GM12878 (cell line): ENCODE measurements at regions not wholly inside any gene's neighbourhood (a gene's known extent, or its start where the extent isn't known, plus 50 kb on each side); places are given as distances from the start of the nearest gene placed in this dataset.

ENCODE experiments used
- ATAC-seq: fragments of 200-7000 bp; cut with Tn5 transposase; 3 replicates; pipeline ENCODE4 v1.9.1; 2020; ENCODE audit warnings: mild to moderate bottlenecking, moderate library complexity
- BruUV-seq: library from RNA; stranded (reverse); fragments of 400-500 nt; replicated peaks from 2 replicates; lab custom pipeline; 2021; lab: Mats Ljungman, UMichigan
- CTCF ChIA-PET: fragments of 300-600 bp; sonication (Branson Sonifier 250); formaldehyde crosslinking; extraction: SDS; loops from one replicate; lab custom pipeline; 2021; ENCODE audit warnings: inconsistent platforms; lab: Yijun Ruan, JAX
- POLR2A ChIA-PET: fragments of 350-600 bp; formaldehyde crosslinking; extraction: SDS; loops from one replicate; lab custom pipeline; 2021; ENCODE audit warnings: inconsistent platforms; lab: Charles Lee
- RAD21 ChIA-PET: fragments of 300-600 bp; sonication (Branson Sonifier 250); formaldehyde crosslinking; loops from one replicate; lab custom pipeline; 2023; ENCODE audit warnings: antibody characterized with exemption; ENCODE audit not compliant: unreplicated experiment; lab: Charles Lee
- SMC1A ChIA-PET: fragments of 300-600 bp; sonication (Branson Sonifier 250); formaldehyde crosslinking; loops from one replicate; lab custom pipeline; 2023; ENCODE audit not compliant: unreplicated experiment, uncharacterized antibody; lab: Charles Lee
- DNase-seq: peaks from one replicate; pipeline ENCODE4 v3.0.0-alpha.2; 2011; ENCODE audit warnings: low read depth, low spot score
- FAIRE-seq: peaks from 3 replicates; lab custom pipeline; 2011; peaks lifted over from hg19 to GRCh38; lab: Jason Lieb, UNC
- H2AFZ ChIP-seq: 2 replicates; pipeline ENCODE4 v1.6.0; 2011; ENCODE audit warnings: low read depth, low read length, control low read depth; ENCODE audit not compliant: control insufficient read depth
- H3K27ac ChIP-seq: 2 replicates; pipeline ENCODE4 v1.5.1; 2011; ENCODE audit warnings: control low read depth; ENCODE audit not compliant: control insufficient read depth, insufficient read depth
- H3K27me3 ChIP-seq, 2 experiments: replicated peaks in 1 of 2; 2 replicates each; pipeline versions ENCODE4 v1.6.0 to v1.6.1; 2011; ENCODE audit warnings: low read length in 1 of 2; ENCODE audit not compliant: control insufficient read depth in 2 of 2, insufficient read depth in 2 of 2
- H3K36me3 ChIP-seq, 2 experiments: 2 replicates each; pipeline ENCODE4 v1.5.1; 2011; ENCODE audit warnings: low read length in 1 of 2; ENCODE audit not compliant: control insufficient read depth in 2 of 2, insufficient read depth in 2 of 2
- H3K4me1 ChIP-seq: 2 replicates; pipeline ENCODE4 v1.6.1; 2011; ENCODE audit warnings: mild to moderate bottlenecking, low read length, moderate library complexity, mixed read lengths; ENCODE audit not compliant: control insufficient read depth, insufficient read depth
- H3K4me2 ChIP-seq: 2 replicates; pipeline ENCODE4 v1.6.0; 2011; ENCODE audit warnings: control low read depth; ENCODE audit not compliant: control insufficient read depth, insufficient read depth
- H3K4me3 ChIP-seq: fragments of 200-600 bp; sonication (generic); 2 replicates; pipeline ENCODE4 v1.5.1; 2016
- H3K79me2 ChIP-seq: 2 replicates; pipeline ENCODE4 v1.6.0; 2011; ENCODE audit warnings: low read length; ENCODE audit not compliant: control insufficient read depth, insufficient read depth
- H3K9ac ChIP-seq: 2 replicates; pipeline ENCODE4 v1.8.0; 2011; ENCODE audit warnings: low read length, control low read depth, mixed read lengths; ENCODE audit not compliant: control insufficient read depth, insufficient read depth
- H3K9me3 ChIP-seq: replicated peaks from 3 replicates; pipeline ENCODE4 v1.5.1; 2011; ENCODE audit warnings: mild to moderate bottlenecking, low read length; ENCODE audit not compliant: control insufficient read depth, insufficient read depth
- H4K20me1 ChIP-seq: 2 replicates; pipeline ENCODE4 v1.6.0; 2011; ENCODE audit not compliant: control insufficient read depth, insufficient read depth
- E4F1 ChIP-seq: fragments of 450-650 bp; IDR thresholded peaks from 2 replicates; pipeline ENCODE4 v1.6.1; 2018; ENCODE audit warnings: borderline replicate concordance, mild to moderate bottlenecking; ENCODE audit not compliant: partially characterized antibody
- KAT2A ChIP-seq: conservative IDR thresholded peaks from 2 replicates; pipeline ENCODE4 v1.6.1; 2011; ENCODE audit warnings: low read depth, low read length; ENCODE audit not compliant: control insufficient read depth
- MEF2A ChIP-seq: IDR thresholded peaks from 2 replicates; pipeline ENCODE4 v1.6.1; 2011; ENCODE audit warnings: low read depth, mild to moderate bottlenecking, low read length, moderate library complexity; ENCODE audit not compliant: insufficient read depth
- NR2C2 ChIP-seq: IDR thresholded peaks from 2 replicates; pipeline ENCODE4 v1.6.1; 2011; ENCODE audit warnings: borderline replicate concordance, low read depth; ENCODE audit not compliant: control insufficient read depth, insufficient read length
- NR2F1 ChIP-seq: fragments of 450-650 bp; conservative IDR thresholded peaks from 2 replicates; pipeline ENCODE4 v1.6.1; 2017; ENCODE audit warnings: mild to moderate bottlenecking
- RFX5 ChIP-seq: IDR thresholded peaks from 2 replicates; pipeline ENCODE4 v1.6.1; 2011; ENCODE audit warnings: low read depth, low read length, improper control_type of control experiment
- SMAD1 ChIP-seq: fragments of 450-650 bp; IDR thresholded peaks from 2 replicates; pipeline ENCODE4 v1.6.1; 2018; ENCODE audit warnings: mild to moderate bottlenecking, low read depth; ENCODE audit not compliant: partially characterized antibody
- TARDBP ChIP-seq: IDR thresholded peaks from 2 replicates; pipeline ENCODE4 v1.6.1; 2016; ENCODE audit warnings: borderline replicate concordance
- TCF7 ChIP-seq: IDR thresholded peaks from 2 replicates; pipeline ENCODE4 v1.6.1; 2014; ENCODE audit warnings: antibody characterized with exemption, borderline replicate concordance
- ZBTB4 ChIP-seq: fragments of 450-650 bp; formaldehyde crosslinking; IDR thresholded peaks from 2 replicates; pipeline ENCODE4 v1.4.0; 2022; ENCODE audit warnings: mild to moderate bottlenecking, moderate library complexity
- ZBTB40 ChIP-seq: fragments of 450-650 bp; IDR thresholded peaks from 2 replicates; pipeline ENCODE4 v1.6.1; 2016; ENCODE audit warnings: mild to moderate bottlenecking, moderate library complexity, borderline replicate concordance
- ZNF207 ChIP-seq: fragments of 450-650 bp; IDR thresholded peaks from 2 replicates; pipeline ENCODE4 v1.6.1; 2014; ENCODE audit warnings: antibody characterized with exemption, mild to moderate bottlenecking, borderline replicate concordance
- WGBS: methylation state at CpG from one replicate; pipeline ENCODE4 v1.1.6; 2016; ENCODE audit warnings: low lambda C conversion rate; ENCODE audit not compliant: insufficient replicate concordance, insufficient coverage; ENCODE audit errors: missing lambda C conversion rate; 5-methylcytosine and 5-hydroxymethylcytosine counted together
- in situ Hi-C: fragments of 300-500 bp; cut with MboI; formaldehyde crosslinking; loops from 9 replicates; pipeline ENCODE4 v1.14.3; 2018; ENCODE audit warnings: mixed read lengths
- intact Hi-C: fragments of 100-400 bp; cut with micrococcal nuclease; formaldehyde crosslinking; loops from one replicate; pipeline ENCODE4 v1.14.2; 2022; ENCODE audit not compliant: unreplicated experiment

- no peak for TF ChIP-seq ZNF207
- TF ChIP-seq, all 136 proteins: peak for 0
Measured at GRCh38 chr2:20917719-20918572, 95.0 kb upstream of the LDAH start (continued).

- no TSS peak for BruUV-seq
- peaks cover 0 to 3% of the 10 kb centered on the region in 2 experiments; a peak in 1 of 4 replicates for H3K27me3 ChIP-seq
- no peak overlapping the region for H3K4me3 ChIP-seq
- H3K4me1 ChIP-seq: no peaks in the 10 kb centered on the region
- no peak overlapping the region for H3K9ac ChIP-seq
- RAD21 ChIA-PET: no interaction called here
- H3K79me2 ChIP-seq: no peaks in the 10 kb centered on the region
- no peaks in the 10 kb centered on the region for H4K20me1 ChIP-seq
- no peak overlapping the region for H3K4me2 ChIP-seq
- intact Hi-C loops (no loop called here), in situ Hi-C loops (no loop called here)
- SMC1A ChIA-PET: interaction anchor here (1.5 kb wide), 1 partner anchor 135 kb away, joined by 4 read pairs; no protein-coding TSS in a partner anchor
- H3K36me3 ChIP-seq: no peaks in the 10 kb centered on the region
- FAIRE-seq (no peak), DNase-seq (no peak), ATAC-seq (no peak)
- no peaks in the 10 kb centered on the region for H3K9me3 ChIP-seq
- POLR2A ChIA-PET: no interaction called here
- CTCF ChIA-PET: interaction anchor here (0.6 to 1.0 kb wide), 2 partner anchors 46 to 1963 kb away, joined by 3 read pairs; no protein-coding TSS in a partner anchor
- WGBS: 15% methylated on average over 8 of the region's 8 CpGs
- H2AFZ ChIP-seq: no peak overlapping the region
- no peak overlapping the region for H3K27ac ChIP-seq
- TF ChIP-seq SMAD1 (no peak), ZBTB40 (no peak), RFX5 (no peak), NR2F1 (no peak), E4F1 (no peak), NR2C2 (no peak), TARDBP (no peak), TCF7 (no peak), ZBTB4 (CRISPR knock-in tag) (no peak), KAT2A (no peak), MEF2A (no peak)
Measured at GRCh38 chr2:20917287-20917660, 94.4 kb upstream of the LDAH start.
